Chondrocyte (in vitro differentiated cells): ENCODE measurements at regions not wholly inside any gene's neighbourhood (a gene's known extent, or its start where the extent isn't known, plus 50 kb on each side); places are given as distances from the start of the nearest gene placed in this dataset.

Experiments
- DNase-seq: peaks from one replicate; pipeline ENCODE4 v3.0.0; 2021; ENCODE audit warnings: mixed read lengths, low spot score
- H3K27ac Mint-ChIP-seq: one replicate; pipeline ENCODE4 v1.8.0; 2021; ENCODE audit warnings: mild to moderate bottlenecking, moderate library complexity, mixed read lengths; ENCODE audit not compliant: unreplicated experiment
- H3K27me3 Mint-ChIP-seq: 2 replicates; pipeline ENCODE4 v1.8.0; 2021; ENCODE audit warnings: low read depth, mixed read lengths
- H3K36me3 Mint-ChIP-seq: 2 replicates; pipeline ENCODE4 v1.8.0; 2021; ENCODE audit warnings: low read depth, mixed read lengths
- H3K4me1 Mint-ChIP-seq: 2 replicates; pipeline ENCODE4 v1.8.0; 2021; ENCODE audit warnings: low read depth, mild to moderate bottlenecking, mixed read lengths
- H3K4me3 Mint-ChIP-seq: one replicate; pipeline ENCODE4 v1.8.0; 2021; ENCODE audit warnings: mild to moderate bottlenecking, moderate library complexity, mixed read lengths; ENCODE audit not compliant: unreplicated experiment
- H3K9me3 Mint-ChIP-seq: 2 replicates; pipeline ENCODE4 v1.8.0; 2021; ENCODE audit warnings: low read depth, mixed read lengths
- CTCF ChIP-seq: fragments of 200-600 bp; sonication (generic); IDR thresholded peaks from 2 replicates; pipeline ENCODE4 v1.5.0; 2021; ENCODE audit warnings: antibody characterized with exemption, mild to moderate bottlenecking, moderate library complexity

- H3K4me1 Mint-ChIP-seq: peaks cover 16% of the 10 kb centered on the region
- peaks cover 8% of the 10 kb centered on the region for H3K9me3 Mint-ChIP-seq
- DNase-seq: no peak
- peak overlapping the region; percentile 79 for H3K27ac Mint-ChIP-seq
- TF ChIP-seq CTCF: no peak
- no peaks in the 10 kb centered on the region for H3K36me3 Mint-ChIP-seq
- H3K27me3 Mint-ChIP-seq: no peaks in the 10 kb centered on the region
- no peak overlapping the region for H3K4me3 Mint-ChIP-seq
These were observed 174.5 kb upstream of the MAP1B start for GRCh38 chr5:71932655-71933338.

GRCh38 chr5:71934322-71934721, 173.0 kb upstream of the MAP1B start:
- TF ChIP-seq CTCF: no peak
- H3K4me3 Mint-ChIP-seq: no peak overlapping the region
- DNase-seq: no peak
- peaks cover 6% of the 10 kb centered on the region for H3K9me3 Mint-ChIP-seq
- H3K36me3 Mint-ChIP-seq: no peaks in the 10 kb centered on the region
- H3K4me1 Mint-ChIP-seq: peaks cover 20% of the 10 kb centered on the region
- H3K27me3 Mint-ChIP-seq: no peaks in the 10 kb centered on the region
- H3K27ac Mint-ChIP-seq: no peak overlapping the region

- Mint-ChIP-seq H3K27ac (no peak overlapping the region), H3K9me3 (peaks cover 12% of the 10 kb centered on the region), H3K4me3 (no peak overlapping the region), H3K27me3 (no peaks in the 10 kb centered on the region), H3K4me1 (peaks cover 8% of the 10 kb centered on the region), H3K36me3 (peaks cover 3% of the 10 kb centered on the region)
- no peak for TF ChIP-seq CTCF
- DNase-seq: no peak
These were observed 169.2 kb upstream of the MAP1B start for GRCh38 chr5:71937921-71938698.

- peaks cover 12% of the 10 kb centered on the region for H3K9me3 Mint-ChIP-seq
- H3K4me1 Mint-ChIP-seq: peaks cover 4% of the 10 kb centered on the region
- H3K36me3 Mint-ChIP-seq: peaks cover 3% of the 10 kb centered on the region
- no peak overlapping the region for H3K4me3 Mint-ChIP-seq
- DNase-seq: no peak
- H3K27ac Mint-ChIP-seq: no peak overlapping the region
- no peak for TF ChIP-seq CTCF
- no peaks in the 10 kb centered on the region for H3K27me3 Mint-ChIP-seq
These were observed 168.4 kb upstream of the MAP1B start for GRCh38 chr5:71938895-71939294.

- H3K4me1 Mint-ChIP-seq: peaks cover 4% of the 10 kb centered on the region
- no peak overlapping the region for H3K27ac Mint-ChIP-seq
- no peak for DNase-seq
- peaks cover 3% of the 10 kb centered on the region for H3K36me3 Mint-ChIP-seq
- H3K27me3 Mint-ChIP-seq: peaks cover 2% of the 10 kb centered on the region
- no peak for TF ChIP-seq CTCF
- H3K9me3 Mint-ChIP-seq: peaks cover 12% of the 10 kb centered on the region
- H3K4me3 Mint-ChIP-seq: no peak overlapping the region
These were observed 167.6 kb upstream of the MAP1B start for GRCh38 chr5:71939452-71940230.
